Neural progenitor cell (in vitro differentiated cells): ENCODE measurements at regions not wholly inside any gene's neighbourhood (a gene's known extent, or its start where the extent isn't known, plus 50 kb on each side); places are given as distances from the start of the nearest gene placed in this dataset.
A peak's percentile ranks its signal among the peaks of the same experiment; 100 is the strongest.

Experiments
- DNase-seq: peaks from one replicate; pipeline ENCODE4 v3.0.0-alpha.2; 2016; ENCODE audit warnings: low spot score
- H2AFZ ChIP-seq: fragments of 200-600 bp; sonication (generic); replicated peaks from 2 replicates; pipeline ENCODE4 v1.6.1; 2016; ENCODE audit warnings: antibody characterized with exemption
- H3F3A ChIP-seq: fragments of 200-600 bp; sonication (generic); 2 replicates; pipeline ENCODE4 v1.6.1; 2016; ENCODE audit warnings: antibody characterized with exemption, low read depth
- H3K27ac ChIP-seq: fragments of 200-600 bp; sonication (generic); 2 replicates; pipeline ENCODE4 v1.5.1; 2016; ENCODE audit warnings: mild to moderate bottlenecking
- H3K27me3 ChIP-seq: fragments of 200-600 bp; sonication (generic); 2 replicates; pipeline ENCODE4 v1.6.1; 2016; ENCODE audit warnings: mild to moderate bottlenecking, moderate library complexity
- H3K36me3 ChIP-seq: fragments of 200-600 bp; sonication (generic); 2 replicates; pipeline ENCODE4 v1.5.1; 2016
- H3K4me1 ChIP-seq: fragments of 200-600 bp; sonication (generic); 2 replicates; pipeline ENCODE4 v1.6.1; 2016; ENCODE audit warnings: mixed run types
- H3K4me2 ChIP-seq: fragments of 200-600 bp; sonication (generic); 2 replicates; pipeline ENCODE4 v1.6.1; 2016
- H3K4me3 ChIP-seq: fragments of 200-600 bp; sonication (generic); 2 replicates; pipeline ENCODE4 v1.5.1; 2016
- H3K79me2 ChIP-seq: fragments of 200-600 bp; sonication (generic); 2 replicates; pipeline ENCODE4 v1.6.1; 2016; ENCODE audit warnings: low read depth
- H3K9ac ChIP-seq: fragments of 200-600 bp; sonication (generic); 2 replicates; pipeline ENCODE4 v1.6.1; 2016
- H3K9me3 ChIP-seq: fragments of 200-600 bp; sonication (generic); 2 replicates; pipeline ENCODE4 v1.5.1; 2016; ENCODE audit warnings: low read depth
- H4K20me1 ChIP-seq: fragments of 200-600 bp; sonication (generic); 2 replicates; pipeline ENCODE4 v1.6.1; 2016; ENCODE audit warnings: low read depth
- H3K27ac Mint-ChIP-seq: 3 replicates; pipeline ENCODE4 v1.8.0; 2021; ENCODE audit warnings: mixed read lengths
- H3K27me3 Mint-ChIP-seq: 2 replicates; pipeline ENCODE4 v1.8.0; 2022; ENCODE audit warnings: low read depth, mild to moderate bottlenecking, inconsistent platforms, moderate library complexity, mixed read lengths; ENCODE audit not compliant: insufficient read depth
- H3K36me3 Mint-ChIP-seq: 3 replicates; pipeline ENCODE4 v1.8.0; 2021; ENCODE audit warnings: mixed read lengths
- H3K4me1 Mint-ChIP-seq: 3 replicates; pipeline ENCODE4 v1.8.0; 2021; ENCODE audit warnings: mixed read lengths
- H3K4me3 Mint-ChIP-seq: 3 replicates; pipeline ENCODE4 v1.8.0; 2021; ENCODE audit warnings: mild to moderate bottlenecking, moderate library complexity, mixed read lengths
- H3K9me3 Mint-ChIP-seq: 3 replicates; pipeline ENCODE4 v1.8.0; 2020; ENCODE audit warnings: mixed read lengths
- EZH2 ChIP-seq: fragments of 200-600 bp; sonication (generic); IDR thresholded peaks from 2 replicates; pipeline ENCODE4 v1.6.1; 2017; ENCODE audit warnings: antibody characterized with exemption, mild to moderate bottlenecking, moderate library complexity
- EZH2phosphoT487 ChIP-seq: fragments of 200-600 bp; sonication (generic); IDR thresholded peaks from 2 replicates; pipeline ENCODE4 v1.6.1; 2017; ENCODE audit warnings: antibody characterized with exemption
- TF ChIP-seq, protein P1 (sequence below): fragments of 200-600 bp; sonication (generic); IDR thresholded peaks from 2 replicates; pipeline ENCODE4 v1.5.1; 2017; ENCODE audit warnings: antibody characterized with exemption, mild to moderate bottlenecking

- Histone ChIP-seq H3K4me3 (no peak overlapping the region), H3K79me2 (no peaks in the 10 kb centered on the region), H3K4me2 (no peak overlapping the region), H3K9me3 (no peaks in the 10 kb centered on the region), H3K36me3 (no peaks in the 10 kb centered on the region), H3F3A (peaks cover 21% of the 10 kb centered on the region), H3K9ac (no peak overlapping the region), H4K20me1 (no peaks in the 10 kb centered on the region), H3K27ac (no peak overlapping the region), H3K27me3 (no peaks in the 10 kb centered on the region), H2AFZ (no peak overlapping the region), H3K4me1 (peaks cover 4% of the 10 kb centered on the region)
- Mint-ChIP-seq H3K9me3 (peaks cover 5% of the 10 kb centered on the region), H3K4me1 (peaks cover 28% of the 10 kb centered on the region), H3K27me3 (peaks cover 19% of the 10 kb centered on the region), H3K4me3 (no peak overlapping the region), H3K27ac (peak overlapping the region; percentile 85), H3K36me3 (no peaks in the 10 kb centered on the region)
- DNase-seq = peak; percentile 80
- TF ChIP-seq, protein P1, sequence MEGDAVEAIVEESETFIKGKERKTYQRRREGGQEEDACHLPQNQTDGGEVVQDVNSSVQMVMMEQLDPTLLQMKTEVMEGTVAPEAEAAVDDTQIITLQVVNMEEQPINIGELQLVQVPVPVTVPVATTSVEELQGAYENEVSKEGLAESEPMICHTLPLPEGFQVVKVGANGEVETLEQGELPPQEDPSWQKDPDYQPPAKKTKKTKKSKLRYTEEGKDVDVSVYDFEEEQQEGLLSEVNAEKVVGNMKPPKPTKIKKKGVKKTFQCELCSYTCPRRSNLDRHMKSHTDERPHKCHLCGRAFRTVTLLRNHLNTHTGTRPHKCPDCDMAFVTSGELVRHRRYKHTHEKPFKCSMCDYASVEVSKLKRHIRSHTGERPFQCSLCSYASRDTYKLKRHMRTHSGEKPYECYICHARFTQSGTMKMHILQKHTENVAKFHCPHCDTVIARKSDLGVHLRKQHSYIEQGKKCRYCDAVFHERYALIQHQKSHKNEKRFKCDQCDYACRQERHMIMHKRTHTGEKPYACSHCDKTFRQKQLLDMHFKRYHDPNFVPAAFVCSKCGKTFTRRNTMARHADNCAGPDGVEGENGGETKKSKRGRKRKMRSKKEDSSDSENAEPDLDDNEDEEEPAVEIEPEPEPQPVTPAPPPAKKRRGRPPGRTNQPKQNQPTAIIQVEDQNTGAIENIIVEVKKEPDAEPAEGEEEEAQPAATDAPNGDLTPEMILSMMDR = peak; percentile 82
- TF ChIP-seq EZH2phosphoT487 = no peak
- no peak for TF ChIP-seq EZH2
These were observed 395.7 kb downstream of the MN1 start for GRCh38 chr22:27405672-27406388.

- Histone ChIP-seq H3K27ac (no peak overlapping the region), H3K4me2 (no peak overlapping the region), H3K79me2 (no peaks in the 10 kb centered on the region), H3F3A (peaks cover 21% of the 10 kb centered on the region), H3K4me1 (peaks cover 4% of the 10 kb centered on the region), H2AFZ (no peak overlapping the region), H4K20me1 (no peaks in the 10 kb centered on the region), H3K27me3 (no peaks in the 10 kb centered on the region), H3K9ac (no peak overlapping the region), H3K36me3 (no peaks in the 10 kb centered on the region), H3K9me3 (no peaks in the 10 kb centered on the region), H3K4me3 (no peak overlapping the region)
- Mint-ChIP-seq H3K9me3 (peaks cover 3% of the 10 kb centered on the region), H3K4me3 (no peak overlapping the region), H3K4me1 (peaks cover 28% of the 10 kb centered on the region), H3K27ac (peak overlapping the region; percentile 85), H3K27me3 (peaks cover 13% of the 10 kb centered on the region), H3K36me3 (no peaks in the 10 kb centered on the region)
- no peak for DNase-seq
- TF ChIP-seq EZH2phosphoT487 (no peak), EZH2 (no peak)
- TF ChIP-seq, protein P1 = no peak
These were observed 395.1 kb downstream of the MN1 start for GRCh38 chr22:27406389-27406861.

DNA sequence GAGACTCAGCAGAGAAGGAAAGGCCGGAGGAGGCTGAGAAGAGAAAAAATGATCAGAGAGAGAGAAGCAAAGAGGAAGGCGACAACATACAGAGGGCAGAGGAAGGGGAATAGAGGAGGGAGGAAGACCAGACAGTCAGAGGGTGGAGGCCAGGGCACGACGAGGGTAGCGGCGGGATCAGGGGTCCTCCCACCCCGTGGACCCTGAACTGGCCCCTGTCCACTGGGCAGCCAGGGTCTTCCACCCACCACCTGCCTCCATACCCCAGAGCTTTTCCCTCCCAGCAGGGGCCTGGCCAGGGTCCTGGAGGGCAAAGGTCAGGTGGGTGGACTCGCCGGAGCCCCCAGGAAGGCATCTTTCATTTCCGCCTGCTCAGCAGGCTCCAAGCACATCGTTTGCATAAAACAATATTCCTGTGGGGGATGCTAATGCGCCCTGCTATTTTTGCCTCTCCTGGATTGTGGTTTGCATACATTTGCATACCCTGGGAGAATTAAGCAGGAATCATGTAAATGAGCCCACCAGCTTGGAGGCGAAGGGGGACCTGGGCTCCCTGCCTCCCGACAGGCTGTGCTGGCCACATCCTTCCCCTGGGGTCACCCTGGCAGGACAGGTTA lies 394.1 kb downstream of the MN1 start:
- Histone ChIP-seq H3K27me3 (no peaks in the 10 kb centered on the region), H4K20me1 (no peaks in the 10 kb centered on the region), H3K9ac (no peak overlapping the region), H3K4me1 (peaks cover 4% of the 10 kb centered on the region), H3K79me2 (no peaks in the 10 kb centered on the region), H3K36me3 (no peaks in the 10 kb centered on the region), H3K27ac (no peak overlapping the region), H2AFZ (no peak overlapping the region), H3K4me3 (no peak overlapping the region), H3K9me3 (no peaks in the 10 kb centered on the region), H3K4me2 (no peak overlapping the region), H3F3A (peaks cover 21% of the 10 kb centered on the region)
- no peak overlapping the region for H3K4me3 Mint-ChIP-seq
- H3K27ac Mint-ChIP-seq = peak overlapping the region; percentile 29
- H3K9me3 Mint-ChIP-seq = no peaks in the 10 kb centered on the region
- H3K4me1 Mint-ChIP-seq = peaks cover 35% of the 10 kb centered on the region
- no peaks in the 10 kb centered on the region for H3K36me3 Mint-ChIP-seq
- DNase-seq = no peak
- peaks cover 19% of the 10 kb centered on the region for H3K27me3 Mint-ChIP-seq
- no peak for TF ChIP-seq EZH2
- TF ChIP-seq, protein P1 = no peak
- no peak for TF ChIP-seq EZH2phosphoT487
